ENCODE measurements at regions not wholly inside any gene's neighbourhood (a gene's known extent, or its start where the extent isn't known, plus 50 kb on each side); places are given as distances from the start of the nearest gene placed in this dataset.

DNA sequence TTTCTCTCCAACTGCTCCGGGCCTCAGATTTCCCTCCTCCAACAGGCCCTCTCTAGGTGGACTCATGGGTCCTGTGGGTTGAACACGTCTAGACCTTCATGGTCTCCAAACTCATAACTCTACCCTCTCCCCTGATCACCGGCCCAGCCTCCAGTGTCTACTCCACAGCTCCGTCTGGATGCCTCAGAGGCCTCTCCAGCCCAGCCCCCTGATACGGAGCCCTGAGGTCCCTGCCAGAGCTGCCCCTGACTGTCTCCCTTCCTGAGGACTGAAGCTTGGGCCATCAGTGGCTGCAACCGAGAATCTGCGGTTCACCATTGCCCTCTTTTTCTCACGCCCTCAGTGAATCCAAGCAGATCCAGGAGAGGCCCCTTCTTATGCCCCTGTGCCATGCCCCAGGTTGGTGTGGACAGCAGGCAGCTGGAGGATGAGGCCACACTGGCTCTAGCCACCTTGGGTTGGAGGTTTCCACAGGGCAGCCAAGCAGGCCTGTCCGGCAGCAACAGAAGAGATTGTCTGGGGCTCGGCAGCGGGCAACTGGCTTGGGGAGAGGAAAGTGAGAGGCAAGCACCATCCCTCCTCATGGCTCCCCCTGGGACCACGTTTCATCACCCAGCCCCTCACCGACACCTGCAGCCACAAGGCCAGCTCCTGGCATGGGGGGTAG, 104.6 kb upstream of the FGF3 start:
- H3K27me3 ChIP-seq (ENCODE audit: control insufficient read depth, insufficient read depth, low read length), result peaks cover 3% of the 10 kb centered on the region
- no peak overlapping the region for H3K27ac Mint-ChIP-seq
- peaks cover 42 to 44% of the 10 kb centered on the region in 2 donors for H3K27me3 Mint-ChIP-seq (ENCODE audit: low read depth in 2 of 2)
- H3K9me3 Mint-ChIP-seq, result no peaks in the 10 kb centered on the region
- H3K27ac ChIP-seq (ENCODE audit: low read length), result no peak overlapping the region
- TF ChIP-seq, protein P1, sequence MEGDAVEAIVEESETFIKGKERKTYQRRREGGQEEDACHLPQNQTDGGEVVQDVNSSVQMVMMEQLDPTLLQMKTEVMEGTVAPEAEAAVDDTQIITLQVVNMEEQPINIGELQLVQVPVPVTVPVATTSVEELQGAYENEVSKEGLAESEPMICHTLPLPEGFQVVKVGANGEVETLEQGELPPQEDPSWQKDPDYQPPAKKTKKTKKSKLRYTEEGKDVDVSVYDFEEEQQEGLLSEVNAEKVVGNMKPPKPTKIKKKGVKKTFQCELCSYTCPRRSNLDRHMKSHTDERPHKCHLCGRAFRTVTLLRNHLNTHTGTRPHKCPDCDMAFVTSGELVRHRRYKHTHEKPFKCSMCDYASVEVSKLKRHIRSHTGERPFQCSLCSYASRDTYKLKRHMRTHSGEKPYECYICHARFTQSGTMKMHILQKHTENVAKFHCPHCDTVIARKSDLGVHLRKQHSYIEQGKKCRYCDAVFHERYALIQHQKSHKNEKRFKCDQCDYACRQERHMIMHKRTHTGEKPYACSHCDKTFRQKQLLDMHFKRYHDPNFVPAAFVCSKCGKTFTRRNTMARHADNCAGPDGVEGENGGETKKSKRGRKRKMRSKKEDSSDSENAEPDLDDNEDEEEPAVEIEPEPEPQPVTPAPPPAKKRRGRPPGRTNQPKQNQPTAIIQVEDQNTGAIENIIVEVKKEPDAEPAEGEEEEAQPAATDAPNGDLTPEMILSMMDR (IDR thresholded peaks at IDR 0.05), result no peak
- no peak overlapping the region for H3K4me3 Mint-ChIP-seq
- no peaks in the 10 kb centered on the region for H3K4me1 ChIP-seq (ENCODE audit: control insufficient read depth, insufficient read depth, low read length)
- ATAC-seq (no peak), DNase-seq (no peak)
- WGBS (ENCODE audit: insufficient coverage), result 92% methylated on average over 9 of the region's 13 CpGs
- no peak overlapping the region for H3K4me3 ChIP-seq (ENCODE audit: low read length)
- H3K36me3 ChIP-seq (ENCODE audit: control insufficient read depth, insufficient read depth, low read length), result no peaks in the 10 kb centered on the region
- no peaks in the 10 kb centered on the region for H3K9me3 ChIP-seq (ENCODE audit: control insufficient read depth, insufficient read depth, low read length)
- peaks cover 0 to 5% of the 10 kb centered on the region in 2 donors for H3K4me1 Mint-ChIP-seq
- no peaks in the 10 kb centered on the region for H3K36me3 Mint-ChIP-seq
- intact Hi-C loops (cut with micrococcal nuclease), result no loop called here

DNA sequence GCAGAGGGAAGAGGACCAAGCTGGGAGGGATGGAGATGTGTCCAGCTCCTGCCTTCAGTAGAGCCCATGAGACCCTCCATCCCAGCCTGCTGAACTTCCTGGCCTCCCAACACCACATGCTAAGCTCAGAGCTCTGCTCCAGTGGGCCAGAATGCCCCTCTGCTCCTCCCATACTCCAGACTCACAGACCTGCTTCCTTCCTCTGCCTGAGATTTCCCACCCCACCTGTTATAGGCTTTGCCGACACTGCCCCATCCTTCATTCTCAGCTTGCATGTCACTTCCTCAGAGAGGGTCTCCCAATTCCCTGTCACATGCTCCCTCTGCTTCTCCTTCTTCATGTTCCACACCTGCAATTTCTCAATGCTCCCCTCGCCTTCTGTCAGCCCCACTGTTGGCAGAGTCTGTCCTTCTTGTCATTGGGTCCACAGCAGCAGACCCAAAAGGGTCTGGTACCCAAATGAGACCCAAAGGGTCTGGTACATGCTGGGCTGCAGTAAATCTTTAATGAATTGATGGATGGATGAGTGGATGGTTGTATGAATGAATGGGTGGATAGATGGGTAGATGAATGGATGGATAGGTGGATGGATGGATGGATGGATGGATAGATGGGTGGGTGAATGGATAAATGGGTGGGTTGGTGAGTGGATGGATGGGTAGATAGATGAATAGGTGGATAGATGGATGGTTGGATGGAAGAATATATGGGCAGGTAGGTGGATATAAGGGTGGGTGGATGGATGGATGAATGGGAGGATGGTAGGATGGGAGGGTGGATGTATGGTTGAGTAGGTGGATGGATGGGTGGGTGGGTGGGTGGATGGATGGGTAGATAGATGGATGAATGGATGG, 105.3 kb upstream of the FGF3 start:
- no peak for ATAC-seq
- no peak for DNase-seq
- H3K4me1 ChIP-seq (ENCODE audit: control insufficient read depth, insufficient read depth, low read length), result no peaks in the 10 kb centered on the region
- H3K27me3 ChIP-seq (ENCODE audit: control insufficient read depth, insufficient read depth, low read length), result peaks cover 3% of the 10 kb centered on the region
- intact Hi-C loops (cut with micrococcal nuclease), result no loop called here
- TF ChIP-seq, protein P1 (IDR thresholded peaks at IDR 0.05), result no peak
- H3K4me3 ChIP-seq (ENCODE audit: low read length), result no peak overlapping the region
- peaks cover 40 to 42% of the 10 kb centered on the region in 2 donors for H3K27me3 Mint-ChIP-seq (ENCODE audit: low read depth in 2 of 2)
- H3K9me3 ChIP-seq (ENCODE audit: control insufficient read depth, insufficient read depth, low read length), result peaks cover 2% of the 10 kb centered on the region
- WGBS (ENCODE audit: insufficient coverage), result 67% methylated on average over 2 of the region's 2 CpGs
- no peaks in the 10 kb centered on the region for H3K36me3 Mint-ChIP-seq
- H3K27ac ChIP-seq (ENCODE audit: low read length), result no peak overlapping the region
- H3K9me3 Mint-ChIP-seq, result no peaks in the 10 kb centered on the region
- H3K4me3 Mint-ChIP-seq, result no peak overlapping the region
- H3K27ac Mint-ChIP-seq, result no peak overlapping the region
- H3K4me1 Mint-ChIP-seq, result peaks cover 0 to under 1% of the 10 kb centered on the region in 2 donors
- H3K36me3 ChIP-seq (ENCODE audit: control insufficient read depth, insufficient read depth, low read length), result no peaks in the 10 kb centered on the region

DNA sequence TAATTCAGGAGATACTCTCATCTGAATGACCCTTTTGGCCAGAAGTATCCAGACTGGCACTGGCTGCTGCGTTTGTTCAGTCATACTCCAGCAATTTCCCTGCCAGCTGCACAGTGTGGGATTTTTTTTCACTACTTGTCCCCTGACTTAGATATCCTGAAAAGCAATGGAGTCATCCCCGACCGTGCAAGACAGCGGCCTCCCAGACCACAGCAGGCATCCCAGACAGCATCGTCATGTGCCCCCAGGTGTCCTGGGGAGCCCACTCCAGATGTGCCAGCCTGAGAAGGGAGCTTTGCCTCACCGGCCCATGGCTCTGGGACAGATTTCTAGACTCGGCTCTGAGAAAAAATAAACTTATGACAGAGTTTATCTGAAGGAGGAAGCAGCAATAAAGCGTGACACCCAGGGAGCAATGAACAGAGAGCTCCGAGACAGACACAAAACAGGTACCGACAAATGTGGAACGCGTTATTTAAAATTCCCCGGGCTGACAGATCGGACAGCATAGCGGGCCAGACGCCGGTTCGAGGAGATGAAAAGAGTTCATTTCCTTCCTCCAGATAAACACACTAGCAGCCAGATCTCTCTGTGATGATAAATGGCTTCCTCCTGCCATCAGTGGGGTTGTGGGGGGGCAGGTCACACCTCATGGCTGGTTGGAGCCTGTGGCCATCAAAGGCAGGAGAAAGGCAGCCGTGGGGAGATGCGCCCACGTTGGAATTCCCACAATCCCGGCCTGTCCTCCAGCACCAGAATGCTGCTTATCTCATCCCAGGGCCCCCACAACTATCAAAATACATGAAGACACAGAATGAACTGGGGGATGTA, 106.4 kb upstream of the FGF3 start:
- ATAC-seq (no peak), DNase-seq (no peak)
- H3K36me3 ChIP-seq (ENCODE audit: control insufficient read depth, insufficient read depth, low read length), result no peaks in the 10 kb centered on the region
- WGBS (ENCODE audit: insufficient coverage), result 2% methylated on average over 21 of the region's 22 CpGs
- H3K27ac Mint-ChIP-seq, result no peak overlapping the region
- H3K9me3 ChIP-seq (ENCODE audit: control insufficient read depth, insufficient read depth, low read length), result peaks cover 3% of the 10 kb centered on the region
- no peak overlapping the region for H3K27ac ChIP-seq (ENCODE audit: low read length)
- H3K4me3 Mint-ChIP-seq, result no peak overlapping the region
- no peaks in the 10 kb centered on the region for H3K9me3 Mint-ChIP-seq
- H3K4me1 ChIP-seq (ENCODE audit: control insufficient read depth, insufficient read depth, low read length), result no peaks in the 10 kb centered on the region
- no peak overlapping the region for H3K4me3 ChIP-seq (ENCODE audit: low read length)
- peaks cover 3% of the 10 kb centered on the region for H3K27me3 ChIP-seq (ENCODE audit: control insufficient read depth, insufficient read depth, low read length)
- no peaks in the 10 kb centered on the region for H3K36me3 Mint-ChIP-seq
- H3K4me1 Mint-ChIP-seq, result no peaks in the 10 kb centered on the region
- intact Hi-C loops (cut with micrococcal nuclease), result no loop called here
- H3K27me3 Mint-ChIP-seq (ENCODE audit: low read depth in 2 of 2), result peaks cover 41 to 42% of the 10 kb centered on the region in 2 donors
- TF ChIP-seq, protein P1 (IDR thresholded peaks at IDR 0.05), result no peak

All from natural killer cell (primary cell).